CD14-positive monocyte (primary cell): ENCODE measurements at regions not wholly inside any gene's neighbourhood (a gene's known extent, or its start where the extent isn't known, plus 50 kb on each side); places are given as distances from the start of the nearest gene placed in this dataset.

Source experiments
- DNase-seq, 3 donors: peaks; one replicate each; pipeline ENCODE4 v3.0.0-alpha.2; 2011 to 2022
- H2AFZ ChIP-seq: 2 replicates; pipeline ENCODE4 v1.6.0; 2012; ENCODE audit warnings: mild to moderate bottlenecking, low read depth, low read length, inconsistent platforms; ENCODE audit not compliant: insufficient read depth, poor library complexity, severe bottlenecking
- H3K27ac ChIP-seq, 2 donors: 1 replicate in 1 of 2; 2 replicates in 1 of 2; pipeline ENCODE4 v1.5.1; 2012 to 2013; ENCODE audit warnings: low read length in 2 of 2, control low read depth in 1 of 2, inconsistent platforms in 1 of 2, low read depth in 1 of 2, mild to moderate bottlenecking in 1 of 2
- H3K27me3 ChIP-seq, 2 donors: one replicate each; pipeline versions ENCODE4 v1.6.0 to v1.6.1; 2011 to 2013; ENCODE audit warnings: low read length in 2 of 2; ENCODE audit not compliant: control insufficient read depth in 2 of 2, insufficient read depth in 2 of 2
- H3K36me3 ChIP-seq, 2 donors: replicated peaks in 1 of 2; 1 replicate in 1 of 2; 2 replicates in 1 of 2; pipeline versions ENCODE4 v1.5.1 to v1.6.1; 2012 to 2013; ENCODE audit warnings: low read length in 2 of 2, control low read depth in 1 of 2, inconsistent platforms in 1 of 2, mild to moderate bottlenecking in 1 of 2; ENCODE audit not compliant: insufficient read depth in 2 of 2, control insufficient read depth in 1 of 2
- H3K4me1 ChIP-seq, 2 donors: 1 replicate in 1 of 2; 2 replicates in 1 of 2; pipeline versions ENCODE4 v1.5.1 to v1.6.1; 2012 to 2013; ENCODE audit warnings: low read length in 2 of 2, control low read depth in 1 of 2, inconsistent platforms in 1 of 2, mild to moderate bottlenecking in 1 of 2, moderate library complexity in 1 of 2; ENCODE audit not compliant: insufficient read depth in 2 of 2, control insufficient read depth in 1 of 2
- H3K4me2 ChIP-seq: replicated peaks from 2 replicates; pipeline ENCODE3; 2012; ENCODE audit warnings: low read length, moderate library complexity, mild to moderate bottlenecking; ENCODE audit not compliant: poor library complexity, severe bottlenecking; ENCODE audit errors: extremely low read depth
- H3K4me3 ChIP-seq, 3 experiments: fragments of 200-600 bp in 1 of 3; sonication (generic) in 1 of 3; replicated peaks in 1 of 3; 1 replicate in 2 of 3; 2 replicates in 1 of 3; pipeline ENCODE4 v1.5.1; 2011 to 2013; ENCODE audit warnings: low read length in 3 of 3, mild to moderate bottlenecking in 3 of 3, control low read depth in 2 of 3, low read depth in 2 of 3, inconsistent platforms in 1 of 3, moderate library complexity in 1 of 3
- H3K79me2 ChIP-seq: 2 replicates; pipeline ENCODE4 v1.6.0; 2012; ENCODE audit warnings: mild to moderate bottlenecking, control low read depth, inconsistent platforms, low read length, moderate library complexity; ENCODE audit not compliant: insufficient read depth
- H3K9ac ChIP-seq: 2 replicates; pipeline ENCODE4 v1.6.0; 2017; ENCODE audit warnings: low read length, mild to moderate bottlenecking; ENCODE audit not compliant: insufficient read depth, poor library complexity, severe bottlenecking
- H3K9me3 ChIP-seq, 2 donors: replicated peaks in 1 of 2; 1 replicate in 1 of 2; 2 replicates in 1 of 2; pipeline versions ENCODE4 v1.5.1 to v1.6.1; 2012 to 2013; ENCODE audit warnings: low read length in 2 of 2, control low read depth in 1 of 2; ENCODE audit not compliant: control insufficient read depth in 1 of 2, insufficient read depth in 1 of 2
- H4K20me1 ChIP-seq: 2 replicates; pipeline ENCODE4 v1.6.0; 2012; ENCODE audit warnings: mild to moderate bottlenecking, low read length, control low read depth, moderate library complexity; ENCODE audit not compliant: insufficient read depth
- H3K27ac Mint-ChIP-seq, 7 donors: one replicate each; pipeline ENCODE4 v1.8.0; 2020; ENCODE audit warnings: mild to moderate bottlenecking in 7 of 7, mixed read lengths in 7 of 7, moderate library complexity in 6 of 7, inconsistent platforms in 2 of 7
- H3K27me3 Mint-ChIP-seq, 3 donors: one replicate each; pipeline ENCODE4 v1.8.0; 2021 to 2022; ENCODE audit warnings: low read depth in 3 of 3, mild to moderate bottlenecking in 3 of 3, mixed read lengths in 3 of 3, moderate library complexity in 3 of 3, inconsistent platforms in 1 of 3
- H3K36me3 Mint-ChIP-seq, 2 donors: one replicate each; pipeline ENCODE4 v1.8.0; 2020; ENCODE audit warnings: mixed read lengths in 2 of 2, inconsistent platforms in 1 of 2, mild to moderate bottlenecking in 1 of 2
- H3K4me1 Mint-ChIP-seq: one replicate; pipeline ENCODE4 v1.8.0; 2020; ENCODE audit warnings: mild to moderate bottlenecking, mixed read lengths
- H3K4me3 Mint-ChIP-seq, 2 donors: one replicate each; pipeline ENCODE4 v1.8.0; 2020; ENCODE audit warnings: mild to moderate bottlenecking in 2 of 2, mixed read lengths in 2 of 2, moderate library complexity in 1 of 2
- H3K9me3 Mint-ChIP-seq, 7 donors: one replicate each; pipeline ENCODE4 v1.8.0; 2020 to 2022; ENCODE audit warnings: mixed read lengths in 7 of 7, mild to moderate bottlenecking in 6 of 7, moderate library complexity in 6 of 7, inconsistent platforms in 2 of 7
- CTCF ChIP-seq: fragments of 200-600 bp; IDR thresholded peaks from one replicate; pipeline ENCODE4 v1.8.0; 2022; ENCODE audit warnings: antibody characterized with exemption, mild to moderate bottlenecking
- WGBS: methylation state at CpG from one replicate; pipeline ENCODE4 v1.1.5; 2013; ENCODE audit warnings: missing lambda C conversion rate; ENCODE audit not compliant: insufficient coverage; 5-methylcytosine and 5-hydroxymethylcytosine counted together
- intact Hi-C, 2 donors: fragments of 100-400 bp; cut with micrococcal nuclease; formaldehyde crosslinking; loops; one replicate each; pipeline versions ENCODE4 v1.15.0 to v1.15.1; 2023

GRCh38 chr2:57891086-57891712, 155.4 kb upstream of the VRK2 start:
- Mint-ChIP-seq H3K4me1 (peaks cover 19% of the 10 kb centered on the region), H3K27me3 (peaks cover 0 to 2% (median 0%) of the 10 kb centered on the region in 3 donors), H3K9me3 (no peaks in the 10 kb centered on the region), H3K36me3 (no peaks in the 10 kb centered on the region), H3K4me3 (no peak overlapping the region), H3K27ac (peak overlapping the region in 2 of 7 donors; percentile 25 to 60)
- H3K4me2 ChIP-seq, result no peak overlapping the region
- no peaks in the 10 kb centered on the region for H3K27me3 ChIP-seq
- no peak for TF ChIP-seq CTCF
- 100% methylated on average over 2 of the region's 7 CpGs for WGBS
- H3K79me2 ChIP-seq, result no peaks in the 10 kb centered on the region
- no peaks in the 10 kb centered on the region for H3K36me3 ChIP-seq
- DNase-seq, result no peak
- H2AFZ ChIP-seq, result no peak overlapping the region
- peaks cover 6 to 18% of the 10 kb centered on the region in 2 donors for H3K4me1 ChIP-seq
- no peak overlapping the region for H3K4me3 ChIP-seq
- H4K20me1 ChIP-seq, result no peaks in the 10 kb centered on the region
- intact Hi-C loops, result loop anchor here in 1 of 2 donors (10.0 kb wide), 1 partner anchor 214 kb away; no protein-coding TSS in a partner anchor
- peak overlapping the region in 1 of 2 donors; percentile 23 for H3K27ac ChIP-seq
- no peaks in the 10 kb centered on the region for H3K9me3 ChIP-seq
- H3K9ac ChIP-seq, result no peak overlapping the region

- intact Hi-C loops, result loop anchor here in 1 of 2 donors (10.0 kb wide), 1 partner anchor 212 kb away; no protein-coding TSS in a partner anchor
- no peak overlapping the region for H3K4me3 ChIP-seq
- WGBS, result 0% methylated on average over 1 of the region's 3 CpGs
- H3K9ac ChIP-seq, result no peak overlapping the region
- H3K4me2 ChIP-seq, result no peak overlapping the region
- H2AFZ ChIP-seq, result no peak overlapping the region
- no peaks in the 10 kb centered on the region for H3K79me2 ChIP-seq
- Mint-ChIP-seq H3K9me3 (no peaks in the 10 kb centered on the region), H3K4me1 (peaks cover 19% of the 10 kb centered on the region), H3K27ac (peak overlapping the region; percentile 19 to 89 (median 78)), H3K4me3 (no peak overlapping the region), H3K36me3 (no peaks in the 10 kb centered on the region), H3K27me3 (peaks cover 0 to 2% (median 0%) of the 10 kb centered on the region in 3 donors)
- no peak for TF ChIP-seq CTCF
- H3K4me1 ChIP-seq, result peaks cover 6 to 18% of the 10 kb centered on the region in 2 donors
- no peaks in the 10 kb centered on the region for H4K20me1 ChIP-seq
- no peaks in the 10 kb centered on the region for H3K9me3 ChIP-seq
- H3K27me3 ChIP-seq, result no peaks in the 10 kb centered on the region
- DNase-seq, result peak; percentile 51 to 87 (median 66)
- no peaks in the 10 kb centered on the region for H3K36me3 ChIP-seq
- peak overlapping the region in 1 of 2 donors; percentile 73 for H3K27ac ChIP-seq
These were observed 153.7 kb upstream of the VRK2 start for GRCh38 chr2:57892920-57893319.
